ENCODE measurements at regions not wholly inside any gene's neighbourhood (a gene's known extent, or its start where the extent isn't known, plus 50 kb on each side); places are given as distances from the start of the nearest gene placed in this dataset.

DNA sequence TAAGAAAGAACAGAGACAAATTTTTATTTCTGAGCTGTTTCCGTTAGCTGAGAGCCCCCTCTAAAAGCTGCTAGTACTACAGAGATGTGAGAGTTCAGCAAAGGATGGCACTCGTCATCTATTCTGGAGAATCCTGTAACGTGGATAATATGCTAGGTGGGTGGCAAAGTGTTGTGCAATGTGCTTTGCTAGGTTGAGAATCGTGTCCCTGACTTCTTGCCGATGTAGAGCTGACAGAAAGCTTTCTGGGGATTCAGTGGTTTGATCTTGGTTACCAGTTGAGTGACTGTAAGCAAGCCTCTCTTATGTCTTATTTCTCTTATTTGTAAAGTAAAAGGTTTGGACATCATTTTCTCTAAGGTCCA lies 298.3 kb upstream of the ACTBL2 start:
- intact Hi-C loops (cut with DNase I) = loop anchor here (10.0 kb wide), 1 partner anchor 684 kb away; the partner anchor contains the start of gene PLK2
- H3K4me1 ChIP-seq = peaks cover 29% of the 10 kb centered on the region
- no peaks in the 10 kb centered on the region for H3K36me3 ChIP-seq (replicated peaks in 1 of 2; ENCODE audit: insufficient read depth in 1 of 2, low read depth in 2 of 2)
- TF ChIP-seq POLR2A (IDR thresholded peaks at IDR 0.05) = no peak
- TF ChIP-seq, protein P1, sequence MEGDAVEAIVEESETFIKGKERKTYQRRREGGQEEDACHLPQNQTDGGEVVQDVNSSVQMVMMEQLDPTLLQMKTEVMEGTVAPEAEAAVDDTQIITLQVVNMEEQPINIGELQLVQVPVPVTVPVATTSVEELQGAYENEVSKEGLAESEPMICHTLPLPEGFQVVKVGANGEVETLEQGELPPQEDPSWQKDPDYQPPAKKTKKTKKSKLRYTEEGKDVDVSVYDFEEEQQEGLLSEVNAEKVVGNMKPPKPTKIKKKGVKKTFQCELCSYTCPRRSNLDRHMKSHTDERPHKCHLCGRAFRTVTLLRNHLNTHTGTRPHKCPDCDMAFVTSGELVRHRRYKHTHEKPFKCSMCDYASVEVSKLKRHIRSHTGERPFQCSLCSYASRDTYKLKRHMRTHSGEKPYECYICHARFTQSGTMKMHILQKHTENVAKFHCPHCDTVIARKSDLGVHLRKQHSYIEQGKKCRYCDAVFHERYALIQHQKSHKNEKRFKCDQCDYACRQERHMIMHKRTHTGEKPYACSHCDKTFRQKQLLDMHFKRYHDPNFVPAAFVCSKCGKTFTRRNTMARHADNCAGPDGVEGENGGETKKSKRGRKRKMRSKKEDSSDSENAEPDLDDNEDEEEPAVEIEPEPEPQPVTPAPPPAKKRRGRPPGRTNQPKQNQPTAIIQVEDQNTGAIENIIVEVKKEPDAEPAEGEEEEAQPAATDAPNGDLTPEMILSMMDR (IDR thresholded peaks at IDR 0.05) = no peak
- no peaks in the 10 kb centered on the region for H3K27me3 ChIP-seq
- no peak overlapping the region for H3K4me3 ChIP-seq
- WGBS, 2 donors = 90% methylated on average over 5 of the region's 5 CpGs
- DNase-seq = no peak
- H3K9me3 ChIP-seq = no peaks in the 10 kb centered on the region
- ATAC-seq = no peak
- H3K27ac ChIP-seq = no peak overlapping the region

DNA sequence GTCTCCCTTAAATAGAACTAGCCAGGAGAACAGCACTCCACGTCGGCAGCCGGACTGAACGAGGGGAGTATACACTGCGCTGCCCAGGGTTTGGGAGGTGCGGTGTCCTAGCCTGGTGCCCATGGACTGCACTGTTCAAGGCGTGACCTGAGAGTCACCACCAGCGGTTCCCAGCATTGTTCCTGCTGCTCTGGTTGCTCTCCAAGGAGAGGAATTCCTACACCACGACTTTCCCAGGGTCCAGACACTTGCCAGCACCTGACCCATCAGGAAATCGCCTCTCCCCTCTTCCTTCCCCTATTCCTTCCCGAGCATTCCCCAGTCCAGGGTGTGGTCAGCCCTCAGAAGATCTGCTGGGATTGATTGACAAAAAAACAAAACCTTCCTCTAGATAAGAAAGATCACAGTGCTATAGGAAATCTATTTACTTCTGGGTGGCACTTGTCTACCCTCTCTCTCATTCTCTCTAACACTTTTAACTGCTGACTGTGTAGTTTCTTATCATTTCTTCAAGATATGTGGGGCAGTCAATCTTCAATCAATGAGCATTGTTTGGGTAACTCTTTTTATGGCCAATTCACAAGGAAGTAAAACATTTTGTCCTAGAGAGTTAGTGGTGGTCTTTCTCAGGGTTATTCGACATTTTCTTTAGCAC lies 297.8 kb upstream of the ACTBL2 start:
- TF ChIP-seq POLR2A (IDR thresholded peaks at IDR 0.05) = no peak
- TF ChIP-seq, protein P1 (IDR thresholded peaks at IDR 0.05) = no peak
- intact Hi-C loops (cut with DNase I) = loop anchor here (10.0 kb wide), 1 partner anchor 684 kb away; the partner anchor contains the start of gene PLK2
- no peak overlapping the region for H3K4me3 ChIP-seq
- no peaks in the 10 kb centered on the region for H3K36me3 ChIP-seq (replicated peaks in 1 of 2; ENCODE audit: insufficient read depth in 1 of 2, low read depth in 2 of 2)
- H3K27me3 ChIP-seq = no peaks in the 10 kb centered on the region
- no peaks in the 10 kb centered on the region for H3K9me3 ChIP-seq
- 67 to 78% methylated on average over 11 to 12 of the region's 12 CpGs for WGBS, 2 donors
- peaks cover 34% of the 10 kb centered on the region for H3K4me1 ChIP-seq
- no peak overlapping the region for H3K27ac ChIP-seq
- DNase-seq (no peak), ATAC-seq (no peak)

DNA sequence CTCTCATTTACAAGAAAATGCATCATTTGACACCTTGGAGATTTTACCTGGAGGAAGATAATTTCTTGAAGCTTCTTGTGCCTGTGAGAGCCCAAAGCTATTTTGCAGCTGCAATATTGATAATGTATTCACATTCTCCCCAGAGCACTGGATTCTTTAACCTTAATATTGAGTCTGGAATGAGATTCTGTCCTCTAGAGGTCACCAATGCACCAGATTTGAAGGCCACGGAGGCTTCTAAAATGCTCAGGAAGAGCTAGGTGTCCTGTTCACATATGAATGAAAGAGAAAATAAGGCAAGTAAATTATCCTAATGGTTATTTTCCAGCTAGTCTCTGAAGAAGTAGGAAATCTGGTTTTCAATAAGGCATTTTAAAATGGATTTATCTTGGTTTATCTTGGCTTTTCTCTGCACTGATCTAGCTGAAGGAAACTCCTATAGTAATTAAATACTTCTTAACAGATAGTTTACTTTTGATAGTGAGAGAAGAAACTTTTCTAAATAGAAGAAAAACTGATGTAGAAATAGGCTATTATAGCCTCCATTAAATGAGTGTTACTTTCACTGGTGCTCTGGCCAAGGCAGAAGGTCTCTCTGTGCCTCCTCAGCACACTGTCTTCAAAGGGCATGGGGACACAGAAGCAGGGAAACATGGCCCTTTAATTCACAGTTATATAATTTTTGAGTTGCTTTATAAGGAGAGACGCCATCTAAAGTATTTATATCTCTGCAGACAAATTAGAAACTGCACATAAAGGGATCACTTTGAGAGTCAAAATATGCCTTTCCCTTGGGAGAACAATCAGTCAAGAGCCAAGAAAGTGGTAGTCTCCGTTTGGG lies 297.0 kb upstream of the ACTBL2 start:
- TF ChIP-seq, protein P1 (IDR thresholded peaks at IDR 0.05) = peak; percentile 44 to 77 (median 60)
- TF ChIP-seq POLR2A (IDR thresholded peaks at IDR 0.05) = no peak
- DNase-seq (peak; percentile 40 to 51 (median 46)), ATAC-seq (peak; percentile 74)
- intact Hi-C loops (cut with DNase I) = loop anchor here (10.0 kb wide), 2 partner anchors 475 to 685 kb away; partner anchors contain the start of gene PLK2
- Histone ChIP-seq H3K27ac (no peak overlapping the region), H3K27me3 (no peaks in the 10 kb centered on the region), H3K36me3 (replicated peaks in 1 of 2; ENCODE audit: insufficient read depth in 1 of 2, low read depth in 2 of 2) (no peaks in the 10 kb centered on the region), H3K4me1 (peaks cover 36% of the 10 kb centered on the region), H3K4me3 (no peak overlapping the region), H3K9me3 (no peaks in the 10 kb centered on the region)
- WGBS, 2 donors = 18 to 27% methylated on average over 3 of the region's 3 CpGs

DNA sequence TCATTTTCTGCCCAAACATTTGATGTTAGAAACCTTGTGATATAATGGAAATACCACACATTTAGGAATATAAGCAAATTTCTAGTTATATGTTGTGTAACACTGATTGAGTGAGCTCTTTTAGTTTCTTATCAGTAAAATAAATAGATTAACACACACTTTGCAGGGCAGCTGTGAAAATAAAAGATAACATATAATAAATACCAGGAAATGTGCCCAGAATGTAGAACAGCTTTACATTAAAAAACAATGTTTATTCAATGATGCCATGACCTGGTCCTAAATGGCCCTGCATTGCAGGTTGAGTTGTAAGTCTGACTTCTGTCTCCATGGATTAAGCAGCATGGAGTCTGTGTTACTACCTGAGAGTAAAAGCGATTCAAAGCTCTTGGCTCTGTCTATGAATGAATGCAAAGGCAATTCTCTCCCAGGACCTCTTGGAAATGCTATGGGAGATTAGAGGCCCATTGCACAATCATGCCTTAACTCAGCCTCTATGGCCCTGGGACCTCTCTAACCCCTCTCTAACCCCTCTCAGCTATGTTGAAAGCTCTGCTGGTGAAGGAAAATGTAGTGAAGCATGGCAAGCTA lies 296.0 kb upstream of the ACTBL2 start:
- intact Hi-C loops (cut with DNase I) = loop anchor here (10.0 kb wide), 1 partner anchor 474 kb away; no protein-coding TSS in a partner anchor
- no peak for TF ChIP-seq POLR2A (IDR thresholded peaks at IDR 0.05)
- TF ChIP-seq, protein P1 (IDR thresholded peaks at IDR 0.05) = no peak
- DNase-seq = no peak
- H3K4me3 ChIP-seq = no peak overlapping the region
- no peaks in the 10 kb centered on the region for H3K9me3 ChIP-seq
- H3K36me3 ChIP-seq (replicated peaks in 1 of 2; ENCODE audit: insufficient read depth in 1 of 2, low read depth in 2 of 2) = no peaks in the 10 kb centered on the region
- no peaks in the 10 kb centered on the region for H3K27me3 ChIP-seq
- ATAC-seq = no peak
- 21 to 38% methylated on average over 1 of the region's 1 CpG for WGBS, 2 donors
- no peak overlapping the region for H3K27ac ChIP-seq
- H3K4me1 ChIP-seq = peaks cover 36% of the 10 kb centered on the region
